Liver (tissue), 8 donors: ENCODE measurements at regions not wholly inside any gene's neighbourhood (a gene's known extent, or its start where the extent isn't known, plus 50 kb on each side); places are given as distances from the start of the nearest gene placed in this dataset.

Experiments
- DNase-seq: peaks from one replicate; pipeline ENCODE4 v3.0.0-alpha.2; 2017; ENCODE audit warnings: low spot score
- H3K27ac ChIP-seq, 2 donors: one replicate each; pipeline ENCODE4 v1.7.0; 2013; ENCODE audit warnings: inconsistent platforms in 2 of 2, low read length in 2 of 2, control low read depth in 1 of 2, low read depth in 1 of 2, mild to moderate bottlenecking in 1 of 2
- H3K27me3 ChIP-seq, 4 donors: one replicate each; pipeline versions ENCODE4 v1.6.1 to v1.7.0; 2013; ENCODE audit warnings: low read length in 3 of 4, inconsistent platforms in 1 of 4, mild to moderate bottlenecking in 1 of 4, moderate library complexity in 1 of 4; ENCODE audit not compliant: control insufficient read depth in 4 of 4, insufficient read depth in 4 of 4
- H3K36me3 ChIP-seq, 4 donors: one replicate each; pipeline versions ENCODE4 v1.6.1 to v1.7.0; 2013; ENCODE audit warnings: low read length in 3 of 4, mild to moderate bottlenecking in 3 of 4, low read depth in 1 of 4, moderate library complexity in 1 of 4; ENCODE audit not compliant: control insufficient read depth in 4 of 4, insufficient read depth in 3 of 4
- H3K4me1 ChIP-seq, 4 donors: one replicate each; pipeline versions ENCODE4 v1.6.1 to v1.7.0; 2013; ENCODE audit warnings: low read length in 3 of 4, mild to moderate bottlenecking in 3 of 4, moderate library complexity in 1 of 4; ENCODE audit not compliant: control insufficient read depth in 4 of 4, insufficient read depth in 4 of 4
- H3K4me3 ChIP-seq, 3 donors: one replicate each; pipeline versions ENCODE4 v1.6.1 to v1.7.0; 2013; ENCODE audit warnings: low read length in 3 of 3, control low read depth in 1 of 3, low read depth in 1 of 3, mild to moderate bottlenecking in 1 of 3
- H3K9ac ChIP-seq, 2 donors: one replicate each; pipeline ENCODE4 v1.7.0; 2013; ENCODE audit warnings: low read length in 2 of 2, mild to moderate bottlenecking in 2 of 2, moderate library complexity in 2 of 2, control low read depth in 1 of 2, low read depth in 1 of 2
- H3K9me3 ChIP-seq, 4 donors: one replicate each; pipeline versions ENCODE4 v1.6.1 to v1.7.0; 2013; ENCODE audit warnings: low read length in 3 of 4; ENCODE audit not compliant: control insufficient read depth in 4 of 4
- ATF3 ChIP-seq: IDR thresholded peaks from 2 replicates; pipeline ENCODE4 v1.6.1; 2016; ENCODE audit warnings: antibody characterized with exemption
- CTCF ChIP-seq: fragments of 150-350 bp; IDR thresholded peaks from 2 replicates; pipeline ENCODE4 v1.5.1; 2017; ENCODE audit warnings: improper control_type of control experiment, low read depth, low read length; ENCODE audit not compliant: missing input control
- EGR1 ChIP-seq, 2 donors: IDR thresholded peaks; 2 replicates each; pipeline ENCODE4 v1.6.1; 2016 to 2018; ENCODE audit warnings: antibody characterized with exemption in 2 of 2, low read depth in 2 of 2
- FOXA1 ChIP-seq: IDR thresholded peaks from 2 replicates; pipeline ENCODE4 v1.6.1; 2016; ENCODE audit warnings: antibody characterized with exemption
- FOXA2 ChIP-seq: IDR thresholded peaks from 2 replicates; pipeline ENCODE4 v1.6.1; 2016; ENCODE audit warnings: antibody characterized with exemption
- HNF4A ChIP-seq, 2 donors: conservative IDR thresholded peaks; 2 replicates each; pipeline ENCODE4 v1.6.1; 2016; ENCODE audit warnings: antibody characterized with exemption in 2 of 2, mild to moderate bottlenecking in 2 of 2
- HNF4G ChIP-seq: IDR thresholded peaks from 2 replicates; pipeline ENCODE4 v1.6.1; 2016; ENCODE audit warnings: antibody characterized with exemption
- JUND ChIP-seq, 2 donors: IDR thresholded peaks; 2 replicates each; pipeline ENCODE4 v1.6.1; 2016; ENCODE audit warnings: antibody characterized with exemption in 2 of 2
- MAX ChIP-seq: IDR thresholded peaks from 2 replicates; pipeline ENCODE4 v1.6.1; 2016; ENCODE audit warnings: antibody characterized with exemption
- NR2F2 ChIP-seq: IDR thresholded peaks from 2 replicates; pipeline ENCODE4 v1.6.1; 2016; ENCODE audit warnings: antibody characterized with exemption
- RAD21 ChIP-seq, 2 donors: IDR thresholded peaks; 2 replicates each; pipeline ENCODE4 v1.6.1; 2016; ENCODE audit warnings: antibody characterized with exemption in 2 of 2, mild to moderate bottlenecking in 2 of 2
- REST ChIP-seq: IDR thresholded peaks from 2 replicates; pipeline ENCODE4 v1.6.1; 2016; ENCODE audit warnings: antibody characterized with exemption, mild to moderate bottlenecking
- RXRA ChIP-seq, 2 donors: IDR thresholded peaks; 2 replicates each; pipeline ENCODE4 v1.6.1; 2017 to 2018; ENCODE audit warnings: antibody characterized with exemption in 2 of 2, mild to moderate bottlenecking in 1 of 2
- SP1 ChIP-seq: IDR thresholded peaks from 2 replicates; pipeline ENCODE4 v1.6.1; 2018; ENCODE audit warnings: antibody characterized with exemption, mild to moderate bottlenecking
- YY1 ChIP-seq: IDR thresholded peaks from 2 replicates; pipeline ENCODE4 v1.6.1; 2016; ENCODE audit warnings: antibody characterized with exemption, mild to moderate bottlenecking
- ZBTB33 ChIP-seq: IDR thresholded peaks from 2 replicates; pipeline ENCODE4 v1.6.1; 2016; ENCODE audit warnings: antibody characterized with exemption
- WGBS: extraction: QIAGEN DNeasy Blood & Tissue Kit; methylation state at CpG from one replicate; pipeline ENCODE4 v1.1.7; 2013; 5-methylcytosine and 5-hydroxymethylcytosine counted together
- donor health status: healthy.
- donor health status: healthy.
- donor health status: healthy.
- donor health status: healthy.
- donor health status: healthy.

- Histone ChIP-seq H3K27me3 (no peaks in the 10 kb centered on the region), H3K4me1 (no peaks in the 10 kb centered on the region), H3K9me3 (no peaks in the 10 kb centered on the region), H3K27ac (no peak overlapping the region), H3K4me3 (no peak overlapping the region), H3K36me3 (no peaks in the 10 kb centered on the region), H3K9ac (no peak overlapping the region)
- no peak for TF ChIP-seq FOXA2
- no peak for TF ChIP-seq HNF4G
- TF ChIP-seq MAX: no peak
- TF ChIP-seq RXRA (IDR thresholded peaks at IDR 0.05): no peak
- TF ChIP-seq SP1: no peak
- no peak for TF ChIP-seq JUND (IDR thresholded peaks at IDR 0.05)
- TF ChIP-seq YY1: no peak
- TF ChIP-seq ATF3: no peak
- TF ChIP-seq EGR1 (IDR thresholded peaks at IDR 0.05; ENCODE audit: low read depth in 2 of 2): no peak
- TF ChIP-seq FOXA1: no peak
- no peak for DNase-seq
- 91% methylated on average over 7 of the region's 7 CpGs for WGBS
Measured at GRCh38 chr18:27695052-27695451, 481.9 kb downstream of the CDH2 start.

- H3K9ac ChIP-seq: no peak overlapping the region
- no peak for TF ChIP-seq FOXA1
- TF ChIP-seq RAD21 (IDR thresholded peaks at IDR 0.05): no peak
- no peak for TF ChIP-seq MAX
- no peak for TF ChIP-seq REST
- TF ChIP-seq NR2F2: no peak
- TF ChIP-seq RXRA (IDR thresholded peaks at IDR 0.05): no peak
- TF ChIP-seq ZBTB33: no peak
- TF ChIP-seq CTCF: no peak
- no peak for TF ChIP-seq HNF4A (conservative IDR thresholded peaks at IDR 0.05)
- TF ChIP-seq ATF3: no peak
- no peak for TF ChIP-seq JUND (IDR thresholded peaks at IDR 0.05)
- H3K36me3 ChIP-seq: no peaks in the 10 kb centered on the region
- peaks cover 0 to 3% (median 0%) of the 10 kb centered on the region in 4 donors for H3K9me3 ChIP-seq
- no peaks in the 10 kb centered on the region for H3K27me3 ChIP-seq
- no peak overlapping the region for H3K27ac ChIP-seq
- H3K4me1 ChIP-seq: no peaks in the 10 kb centered on the region
- no peak overlapping the region for H3K4me3 ChIP-seq
- no peak for DNase-seq
- WGBS: 91% methylated on average over 1 of the region's 1 CpG
Measured at GRCh38 chr18:27688581-27688980, 488.3 kb downstream of the CDH2 start.
